ENCODE measurements at regions not wholly inside any gene's neighbourhood (a gene's known extent, or its start where the extent isn't known, plus 50 kb on each side); places are given as distances from the start of the nearest gene placed in this dataset.

DNA sequence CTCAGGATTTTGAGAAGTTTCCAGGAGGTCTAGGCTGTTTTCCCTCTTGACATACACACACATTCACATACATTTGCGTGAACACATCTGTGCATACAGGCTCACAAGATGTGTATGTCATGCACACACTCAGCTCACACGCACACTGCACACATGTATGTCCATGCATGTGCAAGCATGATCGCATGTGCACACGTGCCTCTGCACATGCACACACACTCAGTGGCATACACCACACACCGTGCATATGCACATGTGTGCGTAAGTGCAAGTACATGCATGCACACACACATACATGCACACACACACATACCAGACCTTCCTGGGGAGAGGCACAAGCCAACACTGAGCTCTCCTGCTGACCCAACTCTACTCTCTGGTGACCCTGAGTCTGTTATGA is 171.4 kb downstream of the RBFOX3 start:
- TF ChIP-seq CHD2 (IDR thresholded peaks at IDR 0.05; ENCODE audit: low read length, partially characterized antibody) (no peak), SREBF2 (IDR thresholded peaks at IDR 0.05) (no peak), POLR2A (IDR thresholded peaks at IDR 0.05; ENCODE audit: low read length) (no peak), RFX5 (IDR thresholded peaks at IDR 0.05) (no peak), JUNB (IDR thresholded peaks at IDR 0.05) (no peak), RAD21 (conservative IDR thresholded peaks at IDR 0.05 in 1 of 2, IDR thresholded peaks at IDR 0.05 in 1 of 2) (no peak), KDM5A (IDR thresholded peaks at IDR 0.05) (no peak), MYC (IDR thresholded peaks at IDR 0.05; ENCODE audit: borderline replicate concordance, low read length) (no peak), MAZ (IDR thresholded peaks at IDR 0.05; ENCODE audit: borderline replicate concordance, low read depth, low read length) (no peak)
- TF ChIP-seq, protein P1, sequence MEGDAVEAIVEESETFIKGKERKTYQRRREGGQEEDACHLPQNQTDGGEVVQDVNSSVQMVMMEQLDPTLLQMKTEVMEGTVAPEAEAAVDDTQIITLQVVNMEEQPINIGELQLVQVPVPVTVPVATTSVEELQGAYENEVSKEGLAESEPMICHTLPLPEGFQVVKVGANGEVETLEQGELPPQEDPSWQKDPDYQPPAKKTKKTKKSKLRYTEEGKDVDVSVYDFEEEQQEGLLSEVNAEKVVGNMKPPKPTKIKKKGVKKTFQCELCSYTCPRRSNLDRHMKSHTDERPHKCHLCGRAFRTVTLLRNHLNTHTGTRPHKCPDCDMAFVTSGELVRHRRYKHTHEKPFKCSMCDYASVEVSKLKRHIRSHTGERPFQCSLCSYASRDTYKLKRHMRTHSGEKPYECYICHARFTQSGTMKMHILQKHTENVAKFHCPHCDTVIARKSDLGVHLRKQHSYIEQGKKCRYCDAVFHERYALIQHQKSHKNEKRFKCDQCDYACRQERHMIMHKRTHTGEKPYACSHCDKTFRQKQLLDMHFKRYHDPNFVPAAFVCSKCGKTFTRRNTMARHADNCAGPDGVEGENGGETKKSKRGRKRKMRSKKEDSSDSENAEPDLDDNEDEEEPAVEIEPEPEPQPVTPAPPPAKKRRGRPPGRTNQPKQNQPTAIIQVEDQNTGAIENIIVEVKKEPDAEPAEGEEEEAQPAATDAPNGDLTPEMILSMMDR (IDR thresholded peaks at IDR 0.05), result no peak
- TF ChIP-seq, protein P2, sequence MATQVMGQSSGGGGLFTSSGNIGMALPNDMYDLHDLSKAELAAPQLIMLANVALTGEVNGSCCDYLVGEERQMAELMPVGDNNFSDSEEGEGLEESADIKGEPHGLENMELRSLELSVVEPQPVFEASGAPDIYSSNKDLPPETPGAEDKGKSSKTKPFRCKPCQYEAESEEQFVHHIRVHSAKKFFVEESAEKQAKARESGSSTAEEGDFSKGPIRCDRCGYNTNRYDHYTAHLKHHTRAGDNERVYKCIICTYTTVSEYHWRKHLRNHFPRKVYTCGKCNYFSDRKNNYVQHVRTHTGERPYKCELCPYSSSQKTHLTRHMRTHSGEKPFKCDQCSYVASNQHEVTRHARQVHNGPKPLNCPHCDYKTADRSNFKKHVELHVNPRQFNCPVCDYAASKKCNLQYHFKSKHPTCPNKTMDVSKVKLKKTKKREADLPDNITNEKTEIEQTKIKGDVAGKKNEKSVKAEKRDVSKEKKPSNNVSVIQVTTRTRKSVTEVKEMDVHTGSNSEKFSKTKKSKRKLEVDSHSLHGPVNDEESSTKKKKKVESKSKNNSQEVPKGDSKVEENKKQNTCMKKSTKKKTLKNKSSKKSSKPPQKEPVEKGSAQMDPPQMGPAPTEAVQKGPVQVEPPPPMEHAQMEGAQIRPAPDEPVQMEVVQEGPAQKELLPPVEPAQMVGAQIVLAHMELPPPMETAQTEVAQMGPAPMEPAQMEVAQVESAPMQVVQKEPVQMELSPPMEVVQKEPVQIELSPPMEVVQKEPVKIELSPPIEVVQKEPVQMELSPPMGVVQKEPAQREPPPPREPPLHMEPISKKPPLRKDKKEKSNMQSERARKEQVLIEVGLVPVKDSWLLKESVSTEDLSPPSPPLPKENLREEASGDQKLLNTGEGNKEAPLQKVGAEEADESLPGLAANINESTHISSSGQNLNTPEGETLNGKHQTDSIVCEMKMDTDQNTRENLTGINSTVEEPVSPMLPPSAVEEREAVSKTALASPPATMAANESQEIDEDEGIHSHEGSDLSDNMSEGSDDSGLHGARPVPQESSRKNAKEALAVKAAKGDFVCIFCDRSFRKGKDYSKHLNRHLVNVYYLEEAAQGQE (IDR thresholded peaks at IDR 0.05), result no peak
- TF ChIP-seq, protein P3, sequence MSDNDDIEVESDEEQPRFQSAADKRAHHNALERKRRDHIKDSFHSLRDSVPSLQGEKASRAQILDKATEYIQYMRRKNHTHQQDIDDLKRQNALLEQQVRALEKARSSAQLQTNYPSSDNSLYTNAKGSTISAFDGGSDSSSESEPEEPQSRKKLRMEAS (IDR thresholded peaks at IDR 0.05), result no peak

Data from A549 (cell line).